ENCODE measurements at regions not wholly inside any gene's neighbourhood (a gene's known extent, or its start where the extent isn't known, plus 50 kb on each side); places are given as distances from the start of the nearest gene placed in this dataset.

GRCh38 chr1:218835609-218836008 lies 338.1 kb upstream of the LYPLAL1 start:
- no peak for DNase-seq

GRCh38 chr1:218836264-218836663 lies 337.4 kb upstream of the LYPLAL1 start:
- no peak for DNase-seq

GRCh38 chr1:218837051-218837450 lies 336.6 kb upstream of the LYPLAL1 start:
- DNase-seq = no peak

GRCh38 chr1:218845589-218845988 lies 328.1 kb upstream of the LYPLAL1 start:
- DNase-seq = no peak

DNA sequence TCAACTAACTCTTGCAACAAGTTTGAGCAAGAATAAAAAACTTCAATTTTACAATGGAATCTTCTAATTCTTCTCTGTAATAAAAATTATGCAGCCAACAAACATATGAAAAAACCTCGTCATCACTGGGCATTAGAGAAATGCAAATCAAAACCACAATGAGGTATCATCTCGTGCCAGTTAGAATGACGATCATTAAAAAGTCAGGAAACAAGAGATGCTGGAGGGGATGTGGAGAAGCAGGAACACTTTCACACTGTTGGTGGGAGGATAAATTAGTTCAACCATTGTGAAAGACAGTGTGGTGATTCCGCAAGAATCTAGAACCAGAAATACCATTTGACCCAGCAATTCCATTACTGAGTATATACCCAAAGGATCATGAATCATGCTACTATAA lies 327.5 kb upstream of the LYPLAL1 start:
- no peak for DNase-seq

GRCh38 chr1:218847089-218847768 lies 326.4 kb upstream of the LYPLAL1 start:
- no peak for DNase-seq

- DNase-seq = no peak
Measured at GRCh38 chr1:218848009-218848408, 325.7 kb upstream of the LYPLAL1 start.

GRCh38 chr1:218850367-218850766 lies 323.3 kb upstream of the LYPLAL1 start:
- DNase-seq = no peak

GRCh38 chr1:218851586-218851985 lies 322.1 kb upstream of the LYPLAL1 start:
- no peak for DNase-seq

DNA sequence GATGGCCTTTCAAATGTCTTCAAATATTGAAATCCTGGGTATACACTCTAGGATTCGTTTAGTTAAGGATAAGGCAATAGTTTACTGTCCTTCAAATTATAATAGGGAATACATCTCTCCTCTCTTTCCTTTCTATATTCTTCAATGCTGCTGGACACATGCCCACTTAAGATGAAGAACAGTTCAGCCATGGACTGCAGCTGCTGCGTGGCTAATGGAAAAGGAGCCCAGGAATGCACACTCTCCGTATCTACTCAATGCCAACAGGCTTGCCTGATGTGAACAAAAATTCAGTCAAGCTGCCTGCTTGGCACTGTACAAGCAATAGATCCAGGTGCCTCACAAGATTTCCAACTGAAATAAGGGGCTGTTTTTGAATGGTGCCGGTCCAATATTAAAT lies 321.2 kb upstream of the LYPLAL1 start:
- DNase-seq = no peak

DNA sequence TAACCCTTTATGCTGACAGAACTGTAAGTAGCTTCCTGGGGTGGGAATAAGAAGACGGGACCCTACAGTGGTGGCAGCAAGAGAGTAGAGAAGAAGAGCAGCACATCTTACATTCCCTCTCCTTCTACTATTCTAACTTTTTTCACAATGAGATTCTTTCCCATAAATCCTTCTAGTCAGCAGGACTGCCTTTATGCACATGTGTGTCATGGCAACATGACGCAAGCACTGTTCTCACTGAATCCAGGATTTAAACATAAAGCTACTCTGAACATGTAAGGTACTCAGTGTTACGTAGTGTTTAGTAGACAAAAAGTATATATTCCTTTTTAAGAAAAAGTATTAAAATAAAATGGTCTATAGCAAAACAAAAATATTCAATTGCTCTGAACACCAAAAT lies 309.7 kb upstream of the LYPLAL1 start:
- no peak for DNase-seq

GRCh38 chr1:218865591-218865990 lies 308.1 kb upstream of the LYPLAL1 start:
- DNase-seq = no peak

DNA sequence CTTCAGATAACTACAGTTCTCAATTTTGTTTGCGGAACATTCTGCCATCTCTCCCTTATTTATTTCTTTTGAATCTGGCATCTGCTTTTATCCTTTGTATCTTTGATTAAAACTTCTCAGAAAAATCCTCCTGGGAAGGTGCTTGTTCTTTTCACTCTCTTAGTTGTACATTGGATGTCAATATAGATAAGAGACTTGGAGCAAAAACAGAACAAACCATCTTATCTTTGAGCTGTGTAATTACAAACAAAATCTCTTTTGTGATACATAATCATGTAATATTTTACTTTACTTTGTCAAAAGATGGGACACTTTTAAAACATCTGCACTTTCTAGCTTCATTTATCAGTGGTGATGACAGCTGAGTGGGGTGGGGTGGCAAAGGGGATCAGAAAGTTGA lies 307.2 kb upstream of the LYPLAL1 start:
- no peak for DNase-seq

DNA sequence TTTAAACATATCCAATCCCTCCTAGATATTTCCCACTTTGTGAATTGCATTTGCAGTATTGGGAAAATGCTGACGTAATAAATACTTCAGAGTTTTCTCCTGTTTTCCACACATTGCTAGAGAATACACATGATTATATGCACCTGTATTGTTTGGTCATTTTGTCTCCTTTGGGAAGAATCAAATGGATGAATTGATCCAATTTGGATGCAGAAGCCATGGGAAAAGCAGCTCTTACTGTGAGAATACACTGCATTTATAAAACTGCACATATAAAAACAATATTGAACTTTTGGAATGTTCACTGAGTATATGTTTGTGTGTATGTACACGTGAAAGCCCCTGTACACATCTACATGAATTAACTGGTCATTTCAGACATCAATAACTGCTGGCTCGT lies 306.6 kb upstream of the LYPLAL1 start:
- no peak for DNase-seq

DNA sequence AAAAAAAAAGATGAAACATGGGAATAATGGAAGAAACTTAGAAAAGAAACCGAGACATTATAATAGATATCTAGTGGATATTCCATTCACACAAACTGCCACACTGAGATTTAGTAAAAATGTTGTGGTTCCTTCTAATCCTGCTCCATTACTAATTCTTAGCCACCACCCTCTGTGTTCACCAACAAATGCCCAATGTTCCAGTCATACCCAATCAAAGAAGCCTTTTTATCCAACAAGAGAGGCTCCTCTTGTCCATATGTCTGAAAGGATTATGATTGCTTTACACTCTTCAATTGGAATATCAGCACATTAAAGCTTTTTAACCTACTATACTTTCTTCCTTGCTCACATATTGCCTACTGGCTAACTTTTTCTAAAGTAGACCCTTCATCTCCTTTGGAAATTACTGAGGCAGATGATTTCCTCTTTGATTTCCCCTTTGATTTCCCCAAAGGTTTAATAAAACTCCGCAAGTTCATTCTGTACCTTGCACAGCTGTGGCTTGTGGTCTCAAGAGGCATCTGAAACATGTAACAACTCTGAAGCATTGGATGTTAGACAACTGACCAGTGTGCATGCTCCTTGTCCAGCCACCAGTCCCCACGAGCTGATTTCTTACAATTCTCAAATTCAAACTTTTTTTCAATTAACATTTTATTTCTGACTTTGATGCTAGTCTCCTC lies 305.6 kb upstream of the LYPLAL1 start:
- DNase-seq = no peak

DNA sequence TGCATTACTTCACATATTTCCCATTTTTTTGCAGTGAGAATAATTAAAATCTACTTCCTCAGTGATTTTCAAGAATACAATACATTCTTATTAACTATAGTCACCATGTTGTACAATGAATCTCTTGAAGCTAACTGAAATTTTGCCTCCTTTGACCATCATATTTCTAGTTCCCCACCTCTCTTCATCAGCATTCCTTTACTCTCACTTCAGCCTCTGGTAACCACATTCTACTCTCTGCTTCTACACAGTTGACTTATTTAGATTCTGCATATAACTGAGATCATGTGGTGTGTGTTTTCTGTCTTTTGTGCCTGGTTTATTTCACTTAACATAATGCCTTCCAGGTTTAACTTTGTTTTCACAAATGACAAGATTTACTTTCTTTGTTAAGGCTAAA lies 304.4 kb upstream of the LYPLAL1 start:
- DNase-seq = no peak

- no peak for DNase-seq
Measured at GRCh38 chr1:218872026-218872425, 301.7 kb upstream of the LYPLAL1 start.

GRCh38 chr1:218872928-218873327 lies 300.8 kb upstream of the LYPLAL1 start:
- DNase-seq = no peak

DNA sequence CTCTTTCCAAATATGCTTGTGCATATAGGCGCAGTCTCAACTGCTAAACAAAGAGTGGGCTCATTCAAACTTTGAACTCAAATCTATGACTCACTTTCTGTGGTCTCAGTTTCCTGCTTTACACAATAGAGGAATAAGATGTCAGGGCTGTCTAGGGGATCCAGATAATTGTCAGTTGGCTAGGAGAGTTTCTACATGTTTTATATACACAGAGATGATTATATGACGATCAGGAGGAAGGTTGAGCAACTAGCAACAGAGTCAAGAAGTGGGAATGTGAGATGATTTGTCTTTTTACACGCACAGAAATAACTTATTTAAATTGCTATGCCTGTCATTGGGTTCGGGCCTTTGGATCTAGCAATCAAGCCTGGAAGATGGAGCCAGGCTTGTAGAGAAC lies 299.4 kb upstream of the LYPLAL1 start:
- DNase-seq = no peak

- DNase-seq = no peak
Measured at GRCh38 chr1:218874801-218875400, 298.8 kb upstream of the LYPLAL1 start.

DNA sequence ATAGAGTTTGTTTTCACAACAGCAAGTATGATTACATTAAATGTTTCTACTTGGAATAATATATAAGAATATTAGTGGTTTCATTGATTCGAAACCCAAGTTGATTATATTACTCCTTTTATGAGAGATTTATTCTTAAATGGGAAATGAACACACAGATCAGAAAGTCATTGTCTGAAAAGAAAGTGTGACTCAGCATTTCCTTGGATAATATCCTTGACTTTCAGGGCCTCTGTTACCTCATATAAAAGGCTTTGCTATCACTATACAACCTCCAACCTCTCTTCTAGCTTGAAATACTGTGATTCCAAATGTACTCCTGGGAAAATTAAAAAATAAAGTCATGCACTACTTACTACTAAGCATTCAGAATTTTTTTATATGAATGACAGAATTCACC lies 295.3 kb upstream of the LYPLAL1 start:
- DNase-seq = no peak

DNA sequence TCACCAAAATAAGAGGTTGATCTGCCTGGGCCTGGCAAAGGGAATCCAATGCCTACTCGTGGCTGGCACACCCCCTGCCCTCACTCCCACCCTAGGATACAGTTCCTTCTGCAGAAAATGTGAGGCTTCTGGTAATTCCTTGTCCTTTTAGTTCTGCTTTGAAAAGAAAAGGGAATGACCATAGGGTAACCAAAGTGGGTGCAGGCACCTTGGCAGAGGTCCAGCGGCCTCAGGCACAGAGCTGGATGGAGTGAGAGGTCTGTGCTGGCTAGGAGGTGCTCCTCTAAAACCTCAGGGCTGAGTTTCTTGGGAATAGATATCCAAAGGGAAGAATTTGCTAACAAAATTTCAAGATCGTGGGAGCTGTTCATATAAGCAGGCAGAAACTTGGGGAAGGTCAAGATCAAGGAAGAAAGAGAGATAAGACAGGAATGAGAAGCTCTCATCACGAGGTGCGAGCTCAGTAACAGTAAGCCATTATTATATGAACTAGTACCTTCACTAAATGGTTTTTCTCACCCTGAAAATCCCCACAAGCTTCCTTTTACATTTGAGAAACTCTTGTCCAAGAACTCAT lies 293.1 kb upstream of the LYPLAL1 start:
- no peak for DNase-seq

- DNase-seq = no peak
Measured at GRCh38 chr1:218882454-218882853, 291.2 kb upstream of the LYPLAL1 start.

Measured in activated CD8-positive, alpha-beta memory T cell treated with anti-CD3 and anti-CD28 coated beads for 24 hours (primary cell).